Neural progenitor cell (in vitro differentiated cells): ENCODE measurements at regions not wholly inside any gene's neighbourhood (a gene's known extent, or its start where the extent isn't known, plus 50 kb on each side); places are given as distances from the start of the nearest gene placed in this dataset.

Experiments
- CTCF ChIP-seq: fragments of 200-600 bp; sonication (generic); IDR thresholded peaks from 2 replicates; pipeline ENCODE4 v1.5.1; 2017; ENCODE audit warnings: antibody characterized with exemption, mild to moderate bottlenecking
- EZH2 ChIP-seq: fragments of 200-600 bp; sonication (generic); IDR thresholded peaks from 2 replicates; pipeline ENCODE4 v1.6.1; 2017; ENCODE audit warnings: antibody characterized with exemption, mild to moderate bottlenecking, moderate library complexity

- TF ChIP-seq CTCF (no peak), EZH2 (no peak)
Measured at GRCh38 chr14:71300566-71301330, 393.5 kb downstream of the PCNX1 start.
